Cardiac septum (tissue), 1 donor: ENCODE measurements at regions not wholly inside any gene's neighbourhood (a gene's known extent, or its start where the extent isn't known, plus 50 kb on each side); places are given as distances from the start of the nearest gene placed in this dataset.
A peak's percentile ranks its signal among the peaks of the same experiment; 100 is the strongest.
"Not testable (repeated sequence)": the region's sequence is repeated elsewhere in the genome, so short reads cannot be mapped to it uniquely, and the experiment has no call there.

Source experiments
- DNase-seq: peaks from one replicate; pipeline ENCODE4 v3.0.0-alpha.2; 2020; ENCODE audit warnings: low spot score
- intact Hi-C: fragments of 100-400 bp; cut with DNase I; formaldehyde crosslinking; loops from one replicate; pipeline ENCODE4 v1.14.0; 2022
- donor health status: DM: no; HTN: no; CAD: no.

- DNase-seq: no peak
- intact Hi-C loops: no loop called here
Observed at GRCh38 chr2:65589667-65590066, 157.3 kb upstream of the SPRED2 start.

GRCh38 chr2:65587779-65588178 lies 155.4 kb upstream of the SPRED2 start:
- no peak for DNase-seq
- intact Hi-C loops: no loop called here

- DNase-seq: no peak
- intact Hi-C loops: no loop called here
Observed at GRCh38 chr2:65586516-65586915, 154.1 kb upstream of the SPRED2 start.

- intact Hi-C loops: no loop called here
- no peak for DNase-seq
Observed at GRCh38 chr2:65583061-65583460, 150.7 kb upstream of the SPRED2 start.

DNA sequence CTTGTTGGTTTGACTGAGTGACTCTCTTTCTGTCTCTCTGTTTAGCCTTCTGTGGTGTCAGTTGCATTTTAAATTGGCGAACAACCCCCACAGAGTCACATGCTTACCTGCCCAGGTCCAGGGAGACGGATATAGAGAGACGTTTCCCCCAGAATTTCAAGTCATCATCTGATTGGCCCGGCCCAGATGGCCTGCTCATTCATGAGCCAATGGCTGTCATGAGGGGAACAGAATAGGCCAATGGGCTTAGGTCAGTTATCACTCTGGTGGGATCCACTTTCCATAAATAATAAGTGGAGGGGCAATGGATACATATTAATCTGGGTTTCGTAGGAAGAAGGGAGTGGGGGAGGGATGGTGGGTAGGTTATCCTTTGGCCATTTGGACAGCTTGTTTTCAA lies 150.0 kb upstream of the SPRED2 start:
- no peak for DNase-seq
- intact Hi-C loops: no loop called here

GRCh38 chr2:65580824-65581223 lies 148.4 kb upstream of the SPRED2 start:
- intact Hi-C loops: no loop called here
- DNase-seq: no peak

GRCh38 chr2:65579506-65580235 lies 147.3 kb upstream of the SPRED2 start:
- intact Hi-C loops: no loop called here
- no peak for DNase-seq

DNA sequence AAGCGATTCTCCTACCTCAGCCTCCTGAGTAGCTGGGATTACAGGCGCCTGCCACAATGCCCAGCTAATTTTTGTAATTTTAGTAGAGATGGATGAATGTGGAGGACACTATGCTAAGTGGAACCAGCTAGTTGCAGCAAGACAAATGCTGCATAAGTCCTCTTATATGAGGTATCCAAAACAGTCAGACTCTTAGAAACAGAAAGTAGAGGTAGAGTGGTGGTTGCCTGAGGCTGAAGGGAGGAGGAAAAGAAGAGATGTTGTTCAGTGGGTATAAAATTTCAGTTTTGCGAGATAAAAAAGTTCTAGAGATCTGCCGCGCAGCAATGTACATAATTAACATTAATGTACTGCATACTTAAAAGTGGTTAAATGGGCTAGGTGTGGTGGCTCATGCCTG lies 145.3 kb upstream of the SPRED2 start:
- intact Hi-C loops: no loop called here
- no peak for DNase-seq

GRCh38 chr2:65576861-65577601 lies 144.6 kb upstream of the SPRED2 start:
- intact Hi-C loops: no loop called here

DNA sequence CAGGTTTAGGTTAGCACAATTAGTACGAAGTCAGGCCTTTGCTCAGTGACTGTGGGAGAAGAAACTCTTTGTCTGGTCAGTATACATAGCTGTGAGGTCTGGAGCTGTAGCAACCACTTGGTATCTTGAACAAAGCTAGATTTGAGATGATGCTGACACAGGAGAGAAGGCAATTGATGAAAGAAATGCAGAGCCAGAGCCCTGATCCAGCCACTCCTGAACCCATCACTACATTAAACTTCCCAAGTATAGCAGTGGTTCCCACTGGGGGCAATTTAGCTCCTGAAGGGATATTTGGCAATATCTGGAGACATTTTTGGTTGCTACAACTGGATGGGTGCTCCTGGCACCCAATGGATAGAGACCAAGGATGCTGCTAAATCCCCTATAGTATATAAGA lies 143.9 kb upstream of the SPRED2 start:
- DNase-seq: no peak
- intact Hi-C loops: no loop called here

More at GRCh38 chr2:65576861-65577601, 144.6 kb upstream of the SPRED2 start:
- DNase-seq: no peak

GRCh38 chr2:65574993-65575392 lies 142.6 kb upstream of the SPRED2 start:
- intact Hi-C loops: loop anchor here (5.0 kb wide), 1 partner anchor 658 kb away; no protein-coding TSS in a partner anchor
- no peak for DNase-seq

DNA sequence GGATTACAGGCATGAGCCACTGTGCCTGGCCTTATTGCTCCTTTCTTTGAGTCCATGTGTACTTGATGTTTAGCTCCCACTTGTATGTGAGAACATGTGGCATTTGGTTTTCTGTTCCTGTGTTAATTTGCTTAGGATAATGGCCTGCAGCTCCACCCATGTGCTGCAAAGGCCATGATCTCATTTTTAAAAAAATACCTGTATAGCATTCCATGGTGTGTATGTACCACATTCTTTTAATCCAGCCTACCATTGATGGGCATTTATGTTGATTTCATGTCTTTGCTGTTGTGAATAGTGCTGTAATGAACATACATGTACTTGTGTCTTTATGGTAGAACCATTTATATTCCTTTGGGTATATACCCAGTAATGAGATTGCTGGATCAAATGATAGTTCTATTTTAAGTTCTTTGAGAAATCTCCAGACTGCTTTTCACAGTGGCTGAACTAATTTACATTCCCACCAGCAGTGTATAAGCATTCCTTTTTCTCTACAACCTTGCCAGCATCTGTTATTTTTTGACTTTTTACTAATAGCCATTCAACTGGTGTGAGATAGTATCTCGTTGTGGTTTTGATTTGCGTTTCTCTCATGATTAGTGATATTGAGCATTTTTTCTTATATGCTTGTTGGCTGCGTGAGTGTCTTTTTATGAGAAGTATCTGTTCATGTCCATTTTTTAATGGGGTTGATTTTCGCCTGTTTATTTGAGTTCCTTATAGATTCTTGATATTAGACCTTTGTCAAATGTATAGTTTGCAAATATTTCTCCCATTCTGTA lies 136.4 kb upstream of the SPRED2 start:
- DNase-seq, intact Hi-C loops: not testable (repeated sequence)

DNA sequence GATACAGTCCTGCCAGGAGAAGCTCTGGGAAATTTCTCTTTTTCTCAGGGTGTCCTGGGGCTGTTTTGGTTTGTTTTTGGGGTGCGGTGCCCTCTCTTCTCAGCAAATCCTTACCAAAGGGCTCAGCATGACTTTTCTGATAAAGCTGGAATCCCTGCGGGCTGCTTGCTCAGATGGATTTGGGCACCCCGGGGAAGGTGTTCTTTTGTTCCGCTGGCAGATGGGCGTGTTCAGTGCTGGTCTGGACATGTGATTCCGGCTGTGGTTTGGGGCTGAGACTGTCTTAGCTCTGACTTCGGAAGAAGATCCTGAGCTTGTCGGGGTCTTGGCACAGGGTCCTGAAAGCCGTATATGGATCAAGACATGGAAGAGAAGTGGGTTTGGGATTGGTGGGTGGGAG lies 134.2 kb upstream of the SPRED2 start:
- intact Hi-C loops: no loop called here

GRCh38 chr2:65565681-65566080 lies 133.3 kb upstream of the SPRED2 start:
- intact Hi-C loops: no loop called here
- peak; percentile 71 for DNase-seq

More for the DNA sequence above, 134.2 kb upstream of the SPRED2 start:
- peak; percentile 72 for DNase-seq

GRCh38 chr2:65564299-65564698 lies 131.9 kb upstream of the SPRED2 start:
- no peak for DNase-seq
- intact Hi-C loops: no loop called here

DNA sequence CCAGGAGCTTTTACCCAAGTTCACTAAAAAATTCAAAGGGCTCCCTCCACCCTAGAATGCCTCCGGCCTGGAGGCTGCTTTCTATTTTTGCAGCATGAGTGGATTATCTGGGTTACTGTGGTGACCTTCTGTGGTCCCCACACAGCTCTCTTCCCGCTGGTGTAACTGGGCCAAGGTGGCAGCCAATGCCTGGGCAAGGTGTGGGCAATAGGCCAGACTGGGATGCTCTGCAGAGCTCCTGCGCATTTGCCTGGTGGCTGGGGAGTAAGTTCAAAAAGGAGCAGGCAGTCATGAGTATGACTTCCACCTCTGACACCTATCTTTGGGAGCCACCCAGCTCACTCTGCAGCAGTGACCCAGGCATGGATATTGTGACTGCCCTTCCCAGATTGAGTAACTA lies 130.5 kb upstream of the SPRED2 start:
- intact Hi-C loops: no loop called here
- DNase-seq: peak; percentile 69

GRCh38 chr2:65558743-65559142 lies 126.3 kb upstream of the SPRED2 start:
- DNase-seq: no peak
- intact Hi-C loops: no loop called here

GRCh38 chr2:65557616-65558573 lies 125.5 kb upstream of the SPRED2 start:
- intact Hi-C loops: no loop called here
- no peak for DNase-seq
